MM.1S (cell line): ENCODE measurements at regions not wholly inside any gene's neighbourhood (a gene's known extent, or its start where the extent isn't known, plus 50 kb on each side); places are given as distances from the start of the nearest gene placed in this dataset.
A peak's percentile ranks its signal among the peaks of the same experiment; 100 is the strongest.

Experiments
- DNase-seq: peaks from one replicate; pipeline ENCODE4 v3.0.0-alpha.2; 2015
- H2AFZ ChIP-seq: fragments of 300-600 bp; sonication (generic); 2 replicates; pipeline ENCODE4 v1.6.0; 2016; ENCODE audit warnings: antibody characterized with exemption, low read length
- H3F3A ChIP-seq: fragments of 300-600 bp; sonication (generic); 2 replicates; pipeline ENCODE4 v1.6.1; 2016; ENCODE audit warnings: mild to moderate bottlenecking, antibody characterized with exemption, low read length, moderate library complexity, mixed read lengths; ENCODE audit not compliant: insufficient read depth
- H3K27ac ChIP-seq: fragments of 300-600 bp; sonication (generic); 2 replicates; pipeline ENCODE4 v1.5.1; 2016; ENCODE audit warnings: mild to moderate bottlenecking, low read length
- H3K27me3 ChIP-seq: fragments of 300-600 bp; sonication (generic); replicated peaks from 2 replicates; pipeline ENCODE4 v1.6.0; 2016; ENCODE audit warnings: low read length; ENCODE audit not compliant: insufficient read depth
- H3K36me3 ChIP-seq: fragments of 300-600 bp; sonication (generic); replicated peaks from 2 replicates; pipeline ENCODE4 v1.6.1; 2016; ENCODE audit warnings: mild to moderate bottlenecking, low read length, mixed read lengths; ENCODE audit not compliant: insufficient read depth
- H3K4me1 ChIP-seq: fragments of 300-600 bp; sonication (generic); 2 replicates; pipeline ENCODE4 v1.6.1; 2016; ENCODE audit warnings: low read length, mixed read lengths
- H3K4me2 ChIP-seq: fragments of 300-600 bp; sonication (generic); 2 replicates; pipeline ENCODE4 v1.6.0; 2016; ENCODE audit warnings: low read depth, low read length
- H3K4me3 ChIP-seq: fragments of 300-600 bp; sonication (generic); 2 replicates; pipeline ENCODE4 v1.5.1; 2016; ENCODE audit warnings: low read length, mixed read lengths
- H3K79me2 ChIP-seq: fragments of 300-600 bp; sonication (generic); 2 replicates; pipeline ENCODE4 v1.6.1; 2016; ENCODE audit warnings: mixed run types, low read length, mixed read lengths
- H3K9ac ChIP-seq: fragments of 300-600 bp; sonication (generic); 2 replicates; pipeline ENCODE4 v1.6.1; 2016; ENCODE audit warnings: low read length, mixed read lengths
- H3K9me2 ChIP-seq: fragments of 300-600 bp; sonication (generic); replicated peaks from 2 replicates; pipeline ENCODE4 v1.6.1; 2016; ENCODE audit warnings: mild to moderate bottlenecking, low read length, mixed read lengths; ENCODE audit not compliant: insufficient read depth
- H3K9me3 ChIP-seq: fragments of 300-600 bp; sonication (generic); replicated peaks from 2 replicates; pipeline ENCODE4 v1.6.1; 2016; ENCODE audit warnings: mild to moderate bottlenecking, low read length, mixed read lengths; ENCODE audit not compliant: insufficient read depth
- H4K20me1 ChIP-seq: fragments of 300-600 bp; sonication (generic); 2 replicates; pipeline ENCODE4 v1.6.1; 2016; ENCODE audit warnings: mild to moderate bottlenecking, low read length, moderate library complexity, mixed read lengths; ENCODE audit not compliant: insufficient read depth
- EZH2 ChIP-seq: fragments of 300-600 bp; sonication (generic); optimal IDR thresholded peaks from 2 replicates; pipeline ENCODE3; 2017; ENCODE audit warnings: low read depth, mild to moderate bottlenecking, antibody characterized with exemption, low read length, mixed read lengths
- EZH2phosphoT487 ChIP-seq: fragments of 300-600 bp; sonication (generic); IDR thresholded peaks from 2 replicates; pipeline ENCODE4 v1.6.1; 2018; ENCODE audit warnings: antibody characterized with exemption, low read length
- TF ChIP-seq, protein P1 (sequence below): fragments of 300-600 bp; sonication (generic); IDR thresholded peaks from 2 replicates; pipeline ENCODE4 v1.5.1; 2016; ENCODE audit warnings: antibody characterized with exemption, low read length, mixed read lengths

DNA sequence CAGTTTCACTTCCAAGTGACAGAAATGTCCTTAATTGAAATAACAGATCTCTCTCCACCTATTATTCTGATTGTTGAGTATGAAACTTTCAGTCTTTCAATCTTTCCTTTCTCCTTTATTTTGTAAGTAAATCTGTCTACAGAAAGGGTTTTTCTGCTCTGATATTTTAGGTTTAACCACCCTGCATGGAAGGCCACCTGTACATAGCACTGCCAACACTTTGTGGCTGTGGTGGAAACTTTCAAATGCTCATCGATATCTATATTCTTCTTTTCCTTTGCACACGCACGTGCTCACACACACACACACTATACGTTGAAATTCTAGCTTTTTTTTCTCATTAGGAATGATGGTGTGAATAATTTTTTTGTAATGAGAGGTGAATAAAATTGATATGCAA is 1179.3 kb downstream of the KCNT2 start:
- H3K36me3 ChIP-seq: no peaks in the 10 kb centered on the region
- H4K20me1 ChIP-seq: no peaks in the 10 kb centered on the region
- no peak overlapping the region for H2AFZ ChIP-seq
- H3K9me3 ChIP-seq: no peaks in the 10 kb centered on the region
- no peaks in the 10 kb centered on the region for H3K4me1 ChIP-seq
- H3F3A ChIP-seq: no peaks in the 10 kb centered on the region
- H3K79me2 ChIP-seq: no peaks in the 10 kb centered on the region
- no peak overlapping the region for H3K4me2 ChIP-seq
- TF ChIP-seq EZH2phosphoT487: no peak
- TF ChIP-seq, protein P1, sequence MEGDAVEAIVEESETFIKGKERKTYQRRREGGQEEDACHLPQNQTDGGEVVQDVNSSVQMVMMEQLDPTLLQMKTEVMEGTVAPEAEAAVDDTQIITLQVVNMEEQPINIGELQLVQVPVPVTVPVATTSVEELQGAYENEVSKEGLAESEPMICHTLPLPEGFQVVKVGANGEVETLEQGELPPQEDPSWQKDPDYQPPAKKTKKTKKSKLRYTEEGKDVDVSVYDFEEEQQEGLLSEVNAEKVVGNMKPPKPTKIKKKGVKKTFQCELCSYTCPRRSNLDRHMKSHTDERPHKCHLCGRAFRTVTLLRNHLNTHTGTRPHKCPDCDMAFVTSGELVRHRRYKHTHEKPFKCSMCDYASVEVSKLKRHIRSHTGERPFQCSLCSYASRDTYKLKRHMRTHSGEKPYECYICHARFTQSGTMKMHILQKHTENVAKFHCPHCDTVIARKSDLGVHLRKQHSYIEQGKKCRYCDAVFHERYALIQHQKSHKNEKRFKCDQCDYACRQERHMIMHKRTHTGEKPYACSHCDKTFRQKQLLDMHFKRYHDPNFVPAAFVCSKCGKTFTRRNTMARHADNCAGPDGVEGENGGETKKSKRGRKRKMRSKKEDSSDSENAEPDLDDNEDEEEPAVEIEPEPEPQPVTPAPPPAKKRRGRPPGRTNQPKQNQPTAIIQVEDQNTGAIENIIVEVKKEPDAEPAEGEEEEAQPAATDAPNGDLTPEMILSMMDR: no peak
- no peak for TF ChIP-seq EZH2
- H3K27ac ChIP-seq: no peak overlapping the region
- DNase-seq: no peak
- H3K9me2 ChIP-seq: no peaks in the 10 kb centered on the region
- H3K4me3 ChIP-seq: no peak overlapping the region
- H3K9ac ChIP-seq: no peak overlapping the region
- H3K27me3 ChIP-seq: no peaks in the 10 kb centered on the region

DNA sequence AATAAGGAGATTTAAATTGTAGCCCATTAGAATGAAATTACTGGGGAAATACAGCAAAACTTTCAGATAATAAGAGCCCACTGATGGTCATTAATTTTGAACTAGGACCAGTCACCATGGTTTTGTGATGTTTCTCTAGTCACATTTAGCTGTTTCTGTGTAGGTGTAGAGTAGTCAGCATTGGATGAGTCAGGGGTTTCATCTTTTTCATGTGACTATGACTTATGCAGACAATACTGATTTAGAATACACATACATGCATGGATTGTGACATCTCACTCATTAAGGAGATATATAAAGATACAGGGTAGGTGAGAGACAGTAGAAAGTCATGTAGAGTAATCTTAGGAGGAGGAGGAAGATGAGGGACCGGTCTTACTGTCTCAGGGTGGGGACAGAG is 1192.7 kb downstream of the KCNT2 start:
- no peak overlapping the region for H3K4me2 ChIP-seq
- H4K20me1 ChIP-seq: no peaks in the 10 kb centered on the region
- no peak overlapping the region for H3K27ac ChIP-seq
- no peak overlapping the region for H2AFZ ChIP-seq
- no peak overlapping the region for H3K4me3 ChIP-seq
- no peaks in the 10 kb centered on the region for H3K27me3 ChIP-seq
- H3K36me3 ChIP-seq: no peaks in the 10 kb centered on the region
- H3F3A ChIP-seq: no peaks in the 10 kb centered on the region
- H3K9me2 ChIP-seq: no peaks in the 10 kb centered on the region
- H3K4me1 ChIP-seq: no peaks in the 10 kb centered on the region
- no peak overlapping the region for H3K9ac ChIP-seq
- H3K9me3 ChIP-seq: no peaks in the 10 kb centered on the region
- TF ChIP-seq EZH2phosphoT487 (no peak), EZH2 (no peak)
- TF ChIP-seq, protein P1: no peak
- DNase-seq: no peak
- H3K79me2 ChIP-seq: no peaks in the 10 kb centered on the region

DNA sequence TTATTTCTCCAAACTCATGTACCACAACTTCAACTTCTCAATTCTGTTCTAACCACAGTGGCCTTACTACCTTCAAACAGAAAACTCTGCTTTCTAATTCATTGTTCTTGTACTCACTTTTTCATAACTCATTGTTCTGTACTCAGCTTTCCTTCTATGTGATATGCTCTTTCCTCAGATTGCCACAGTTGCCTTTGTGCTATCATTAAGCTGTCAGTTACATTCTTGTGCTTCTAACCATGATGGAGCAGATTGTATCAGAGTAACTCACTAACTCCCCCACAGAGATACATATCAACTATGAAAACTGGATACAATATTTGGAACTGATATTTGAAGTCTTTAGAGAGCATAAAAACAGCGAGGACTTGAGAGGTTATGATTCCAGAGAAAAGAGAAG is 1213.7 kb downstream of the KCNT2 start:
- no peaks in the 10 kb centered on the region for H3K36me3 ChIP-seq
- H3F3A ChIP-seq: no peaks in the 10 kb centered on the region
- H3K79me2 ChIP-seq: no peaks in the 10 kb centered on the region
- no peak overlapping the region for H3K27ac ChIP-seq
- no peaks in the 10 kb centered on the region for H3K27me3 ChIP-seq
- H3K9me2 ChIP-seq: no peaks in the 10 kb centered on the region
- no peak overlapping the region for H3K9ac ChIP-seq
- H3K4me3 ChIP-seq: no peak overlapping the region
- no peaks in the 10 kb centered on the region for H3K4me1 ChIP-seq
- TF ChIP-seq, protein P1: no peak
- no peak for TF ChIP-seq EZH2phosphoT487
- TF ChIP-seq EZH2: no peak
- no peak overlapping the region for H3K4me2 ChIP-seq
- H2AFZ ChIP-seq: no peak overlapping the region
- no peaks in the 10 kb centered on the region for H4K20me1 ChIP-seq
- no peak for DNase-seq
- H3K9me3 ChIP-seq: no peaks in the 10 kb centered on the region

DNA sequence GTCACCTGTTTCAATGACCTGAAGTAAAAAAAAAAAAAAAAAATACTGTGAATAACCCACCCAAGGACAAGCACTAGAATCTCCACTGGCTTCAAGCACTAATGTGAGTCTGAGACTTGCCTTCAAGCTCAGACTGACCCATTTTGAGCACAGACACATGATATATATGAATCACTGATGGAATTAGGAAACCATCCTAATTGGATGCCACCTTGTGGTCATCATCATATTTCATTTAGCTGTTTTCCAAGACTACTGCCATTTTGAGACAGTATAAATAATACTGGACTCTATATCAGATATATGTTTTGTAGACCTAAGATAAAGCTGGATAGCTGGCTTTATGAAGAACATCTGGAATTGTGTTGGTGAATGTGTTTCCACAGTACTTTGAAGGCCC is 1232.0 kb downstream of the KCNT2 start:
- Histone ChIP-seq H3K79me2 (no peaks in the 10 kb centered on the region), H3K9me3 (no peaks in the 10 kb centered on the region), H3K27me3 (no peaks in the 10 kb centered on the region), H3K4me3 (no peak overlapping the region), H3K9me2 (no peaks in the 10 kb centered on the region), H2AFZ (no peak overlapping the region), H3K36me3 (no peaks in the 10 kb centered on the region), H3K4me1 (no peaks in the 10 kb centered on the region), H3K9ac (no peak overlapping the region), H3K4me2 (no peak overlapping the region), H4K20me1 (no peaks in the 10 kb centered on the region), H3F3A (no peaks in the 10 kb centered on the region), H3K27ac (no peak overlapping the region)
- peak; percentile 25 for DNase-seq
- TF ChIP-seq, protein P1: peak; percentile 34
- no peak for TF ChIP-seq EZH2phosphoT487
